ENCODE measurements at regions not wholly inside any gene's neighbourhood (a gene's known extent, or its start where the extent isn't known, plus 50 kb on each side); places are given as distances from the start of the nearest gene placed in this dataset.

- no peak for DNase-seq
- Histone ChIP-seq H3K27ac (no peak overlapping the region), H3K4me1 (no peaks in the 10 kb centered on the region), H3K27me3 (no peaks in the 10 kb centered on the region), H3K9me3 (peaks cover 0 to 5% (median 0%) of the 10 kb centered on the region in 11 donors), H3K4me3 (no peak overlapping the region), H3K36me3 (no peaks in the 10 kb centered on the region)
- intact Hi-C loops (cut with DNase I), result no loop called here
- no peak for TF ChIP-seq CTCF (IDR thresholded peaks at IDR 0.05)
- ATAC-seq, result no peak
- WGBS, 2 donors, result 71 to 72% methylated on average over 6 of the region's 6 CpGs
Observed at GRCh38 chrX:145609951-145610511, 207.6 kb upstream of the SLITRK2 start.

- H3K4me1 ChIP-seq, result no peaks in the 10 kb centered on the region
- WGBS, 2 donors, result 52 to 85% methylated on average over 3 of the region's 3 CpGs
- ATAC-seq (no peak), DNase-seq (no peak)
- intact Hi-C loops (cut with DNase I), result no loop called here
- no peak overlapping the region for H3K27ac ChIP-seq
- H3K9me3 ChIP-seq, result no peaks in the 10 kb centered on the region
- H3K4me3 ChIP-seq, result no peak overlapping the region
- H3K36me3 ChIP-seq, result no peaks in the 10 kb centered on the region
- H3K27me3 ChIP-seq, result no peaks in the 10 kb centered on the region
- no peak for TF ChIP-seq CTCF (IDR thresholded peaks at IDR 0.05)
Observed at GRCh38 chrX:145613894-145614293, 203.7 kb upstream of the SLITRK2 start.

GRCh38 chrX:145620666-145621065, 197.0 kb upstream of the SLITRK2 start:
- Histone ChIP-seq H3K4me1 (no peaks in the 10 kb centered on the region), H3K27me3 (no peaks in the 10 kb centered on the region), H3K9me3 (no peaks in the 10 kb centered on the region), H3K36me3 (no peaks in the 10 kb centered on the region), H3K27ac (no peak overlapping the region), H3K4me3 (no peak overlapping the region)
- DNase-seq (no peak), ATAC-seq (no peak)
- intact Hi-C loops (cut with DNase I), result no loop called here
- WGBS, 2 donors, result 33 to 47% methylated on average over 1 of the region's 1 CpG
- no peak for TF ChIP-seq CTCF (IDR thresholded peaks at IDR 0.05)

GRCh38 chrX:145623453-145623852, 194.2 kb upstream of the SLITRK2 start:
- Histone ChIP-seq H3K4me1 (no peaks in the 10 kb centered on the region), H3K27me3 (no peaks in the 10 kb centered on the region), H3K27ac (no peak overlapping the region), H3K4me3 (no peak overlapping the region), H3K36me3 (no peaks in the 10 kb centered on the region), H3K9me3 (no peaks in the 10 kb centered on the region)
- intact Hi-C loops (cut with DNase I), result no loop called here
- WGBS, 2 donors, result 88 to 100% methylated on average over 1 of the region's 1 CpG
- ATAC-seq (no peak), DNase-seq (no peak)
- TF ChIP-seq CTCF (IDR thresholded peaks at IDR 0.05), result no peak

Measured in heart right ventricle (tissue), 16 donors.